ENCODE measurements at regions not wholly inside any gene's neighbourhood (a gene's known extent, or its start where the extent isn't known, plus 50 kb on each side); places are given as distances from the start of the nearest gene placed in this dataset.

DNA sequence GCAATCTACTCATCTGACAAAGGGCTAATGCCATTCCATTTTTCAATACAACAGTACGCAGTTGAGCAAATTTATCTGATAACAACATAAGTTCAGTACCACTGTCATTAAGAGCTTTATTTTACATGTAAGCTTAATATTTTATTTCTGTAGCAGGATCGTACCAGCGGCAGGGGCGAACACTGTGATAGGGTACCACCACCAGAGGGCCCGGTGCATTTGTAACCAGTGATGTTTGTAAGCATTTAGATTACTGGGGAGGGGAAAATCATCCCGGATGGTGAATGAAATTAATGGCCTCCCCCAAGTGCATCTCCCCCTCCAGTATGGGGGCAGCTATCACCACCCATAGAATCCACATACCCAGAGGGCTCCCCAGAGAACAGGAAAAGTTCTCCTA lies 179.0 kb downstream of the ADGRA3 start:
- no peaks in the 10 kb centered on the region for H3K27me3 ChIP-seq (replicated peaks; ENCODE audit: control insufficient read depth, insufficient read depth, low read length)
- no peak overlapping the region for H3K9ac ChIP-seq (ENCODE audit: low read length)
- no peaks in the 10 kb centered on the region for H3K4me1 ChIP-seq (ENCODE audit: control insufficient read depth, insufficient read depth, low read length)
- no peaks in the 10 kb centered on the region for H3K9me3 ChIP-seq (ENCODE audit: control insufficient read depth, low read length)
- no peak for DNase-seq (ENCODE audit: low read depth)
- no peaks in the 10 kb centered on the region for H3K36me3 ChIP-seq (ENCODE audit: control insufficient read depth, insufficient read depth, low read length, severe bottlenecking)
- H3K4me3 ChIP-seq (ENCODE audit: low read length): no peak overlapping the region

DNA sequence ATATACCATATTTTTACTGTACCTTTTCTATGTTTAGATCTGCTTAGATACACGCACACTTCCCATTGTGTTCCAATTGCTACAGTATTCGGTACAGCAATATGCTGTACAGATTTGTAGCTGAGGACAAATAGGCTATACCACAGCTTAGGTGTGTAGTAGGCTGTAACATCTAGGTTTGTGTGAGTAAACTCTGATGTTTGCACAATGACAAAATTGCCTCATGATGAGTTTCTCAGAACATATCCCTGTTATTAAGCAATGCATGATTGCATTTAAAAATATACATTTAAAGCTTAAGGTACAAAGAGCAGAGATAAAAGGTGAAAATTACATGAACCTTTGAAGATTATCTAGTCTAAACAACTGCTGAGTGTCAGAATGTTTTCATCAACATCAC lies 181.7 kb downstream of the ADGRA3 start:
- no peak for DNase-seq (ENCODE audit: low read depth)
- H3K9me3 ChIP-seq (ENCODE audit: control insufficient read depth, low read length): no peaks in the 10 kb centered on the region
- no peak overlapping the region for H3K4me3 ChIP-seq (ENCODE audit: low read length)
- no peaks in the 10 kb centered on the region for H3K27me3 ChIP-seq (replicated peaks; ENCODE audit: control insufficient read depth, insufficient read depth, low read length)
- H3K4me1 ChIP-seq (ENCODE audit: control insufficient read depth, insufficient read depth, low read length): no peaks in the 10 kb centered on the region
- no peaks in the 10 kb centered on the region for H3K36me3 ChIP-seq (ENCODE audit: control insufficient read depth, insufficient read depth, low read length, severe bottlenecking)
- no peak overlapping the region for H3K9ac ChIP-seq (ENCODE audit: low read length)

DNA sequence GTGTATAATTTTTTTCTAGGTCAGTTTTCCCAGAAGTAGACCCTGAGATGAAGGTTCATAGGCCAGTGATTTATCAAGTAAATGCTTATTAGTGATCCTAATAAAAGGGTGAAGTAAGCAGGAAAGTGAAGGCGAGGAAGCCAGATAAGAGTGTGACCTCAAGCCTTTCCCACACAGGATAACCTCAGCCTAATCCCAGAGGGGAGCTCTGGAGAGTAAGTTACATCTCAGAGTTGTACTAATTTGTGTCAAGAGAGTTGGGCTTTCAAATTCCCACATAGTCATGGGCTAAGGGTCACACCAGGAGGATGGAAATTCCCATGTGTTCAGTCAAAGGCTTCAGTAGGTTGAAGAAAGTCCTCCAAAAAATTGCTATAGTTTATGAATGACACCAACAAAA lies 191.4 kb downstream of the ADGRA3 start:
- DNase-seq (ENCODE audit: low read depth): no peak
- Histone ChIP-seq H3K4me1 (ENCODE audit: control insufficient read depth, insufficient read depth, low read length) (no peaks in the 10 kb centered on the region), H3K9ac (ENCODE audit: low read length) (no peak overlapping the region), H3K27me3 (replicated peaks; ENCODE audit: control insufficient read depth, insufficient read depth, low read length) (no peaks in the 10 kb centered on the region), H3K36me3 (ENCODE audit: control insufficient read depth, insufficient read depth, low read length, severe bottlenecking) (no peaks in the 10 kb centered on the region), H3K9me3 (ENCODE audit: control insufficient read depth, low read length) (no peaks in the 10 kb centered on the region), H3K4me3 (ENCODE audit: low read length) (no peak overlapping the region)

DNA sequence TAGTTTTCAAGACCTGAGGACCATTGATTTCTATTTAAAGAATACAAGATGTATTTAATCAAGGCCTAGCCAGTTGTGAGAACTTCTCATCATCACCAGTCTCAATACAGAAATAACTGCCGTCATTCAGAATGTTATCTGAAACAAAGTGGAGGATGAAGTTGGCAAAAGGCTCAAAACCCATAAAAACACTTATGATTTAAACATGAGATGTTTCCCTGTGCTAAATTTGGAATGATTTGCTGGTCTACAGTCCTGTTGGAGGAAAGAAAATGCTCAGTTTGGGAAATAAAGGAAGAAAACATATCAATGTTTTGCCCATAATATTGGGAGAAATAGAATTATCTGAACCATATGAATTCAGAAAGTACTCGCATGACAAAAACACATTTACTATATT lies 192.2 kb downstream of the ADGRA3 start:
- Histone ChIP-seq H3K9me3 (ENCODE audit: control insufficient read depth, low read length) (no peaks in the 10 kb centered on the region), H3K27me3 (replicated peaks; ENCODE audit: control insufficient read depth, insufficient read depth, low read length) (no peaks in the 10 kb centered on the region), H3K4me1 (ENCODE audit: control insufficient read depth, insufficient read depth, low read length) (no peaks in the 10 kb centered on the region), H3K9ac (ENCODE audit: low read length) (no peak overlapping the region), H3K36me3 (ENCODE audit: control insufficient read depth, insufficient read depth, low read length, severe bottlenecking) (no peaks in the 10 kb centered on the region), H3K4me3 (ENCODE audit: low read length) (no peak overlapping the region)
- no peak for DNase-seq (ENCODE audit: low read depth)

DNA sequence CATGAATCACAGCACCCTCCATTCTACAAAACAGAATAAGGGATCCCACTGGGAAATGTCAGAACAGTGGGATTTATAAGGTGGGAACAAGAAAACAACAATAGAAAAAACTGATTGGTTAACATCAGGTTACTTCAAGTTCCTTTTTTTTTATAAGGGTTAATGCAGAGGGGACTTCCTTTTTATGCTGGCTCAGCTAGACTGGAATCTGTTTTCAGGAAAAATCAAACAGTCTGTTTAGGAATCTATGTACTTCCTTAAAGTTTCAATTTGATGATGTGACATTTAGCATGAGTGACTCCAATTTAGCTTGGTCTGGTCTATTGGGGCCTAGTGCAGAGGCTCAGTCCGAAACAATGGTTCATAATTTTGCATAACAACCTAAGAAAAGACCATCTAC lies 192.9 kb downstream of the ADGRA3 start:
- Histone ChIP-seq H3K36me3 (ENCODE audit: control insufficient read depth, insufficient read depth, low read length, severe bottlenecking) (no peaks in the 10 kb centered on the region), H3K27me3 (replicated peaks; ENCODE audit: control insufficient read depth, insufficient read depth, low read length) (no peaks in the 10 kb centered on the region), H3K4me1 (ENCODE audit: control insufficient read depth, insufficient read depth, low read length) (no peaks in the 10 kb centered on the region), H3K4me3 (ENCODE audit: low read length) (no peak overlapping the region), H3K9me3 (ENCODE audit: control insufficient read depth, low read length) (no peaks in the 10 kb centered on the region), H3K9ac (ENCODE audit: low read length) (no peak overlapping the region)
- DNase-seq (ENCODE audit: low read depth): no peak

DNA sequence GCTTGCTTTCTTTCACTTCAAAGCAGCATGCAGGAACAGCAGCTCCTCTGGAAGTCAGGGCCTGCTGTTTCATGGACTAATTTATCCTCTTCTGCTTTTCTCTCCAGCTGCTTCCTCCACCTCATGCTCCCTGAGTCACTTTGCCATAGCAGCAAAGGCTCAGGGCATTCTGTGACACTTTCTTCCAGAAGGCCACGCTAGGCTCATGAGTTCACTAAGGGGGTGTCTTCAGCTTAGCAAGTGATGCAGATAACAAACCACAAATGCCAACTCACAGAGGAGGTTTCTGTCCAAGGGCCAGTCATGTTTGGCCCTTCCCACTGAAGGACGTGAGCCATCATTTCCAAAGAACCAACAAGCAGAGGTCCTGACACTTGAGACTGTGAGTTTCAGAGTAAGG lies 200.2 kb downstream of the ADGRA3 start:
- Histone ChIP-seq H3K9ac (ENCODE audit: low read length) (no peak overlapping the region), H3K4me3 (ENCODE audit: low read length) (no peak overlapping the region), H3K27me3 (replicated peaks; ENCODE audit: control insufficient read depth, insufficient read depth, low read length) (no peaks in the 10 kb centered on the region), H3K4me1 (ENCODE audit: control insufficient read depth, insufficient read depth, low read length) (no peaks in the 10 kb centered on the region), H3K9me3 (ENCODE audit: control insufficient read depth, low read length) (no peaks in the 10 kb centered on the region), H3K36me3 (ENCODE audit: control insufficient read depth, insufficient read depth, low read length, severe bottlenecking) (no peaks in the 10 kb centered on the region)
- no peak for DNase-seq (ENCODE audit: low read depth)

DNA sequence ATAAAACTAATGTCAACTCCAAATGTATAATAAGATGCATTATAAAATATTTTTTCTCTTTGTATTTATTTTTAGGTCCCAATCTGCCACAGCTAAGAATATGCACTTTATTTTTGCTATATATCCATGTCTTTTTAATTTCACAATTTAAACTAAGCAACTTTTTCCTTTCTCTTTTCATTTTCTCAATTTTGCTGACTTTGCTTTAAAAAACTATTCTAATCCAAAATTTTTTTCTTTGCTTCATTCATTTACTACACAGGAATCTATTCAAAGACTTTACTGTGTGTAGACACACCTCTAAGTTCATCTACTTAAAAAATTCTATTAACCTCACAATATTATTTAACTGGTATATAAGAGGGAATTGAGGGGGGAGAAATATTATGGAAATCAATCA lies 201.9 kb downstream of the ADGRA3 start:
- H3K9me3 ChIP-seq (ENCODE audit: control insufficient read depth, low read length): no peaks in the 10 kb centered on the region
- no peak overlapping the region for H3K4me3 ChIP-seq (ENCODE audit: low read length)
- DNase-seq (ENCODE audit: low read depth): no peak
- no peaks in the 10 kb centered on the region for H3K4me1 ChIP-seq (ENCODE audit: control insufficient read depth, insufficient read depth, low read length)
- H3K36me3 ChIP-seq (ENCODE audit: control insufficient read depth, insufficient read depth, low read length, severe bottlenecking): no peaks in the 10 kb centered on the region
- no peak overlapping the region for H3K9ac ChIP-seq (ENCODE audit: low read length)
- H3K27me3 ChIP-seq (replicated peaks; ENCODE audit: control insufficient read depth, insufficient read depth, low read length): no peaks in the 10 kb centered on the region

DNA sequence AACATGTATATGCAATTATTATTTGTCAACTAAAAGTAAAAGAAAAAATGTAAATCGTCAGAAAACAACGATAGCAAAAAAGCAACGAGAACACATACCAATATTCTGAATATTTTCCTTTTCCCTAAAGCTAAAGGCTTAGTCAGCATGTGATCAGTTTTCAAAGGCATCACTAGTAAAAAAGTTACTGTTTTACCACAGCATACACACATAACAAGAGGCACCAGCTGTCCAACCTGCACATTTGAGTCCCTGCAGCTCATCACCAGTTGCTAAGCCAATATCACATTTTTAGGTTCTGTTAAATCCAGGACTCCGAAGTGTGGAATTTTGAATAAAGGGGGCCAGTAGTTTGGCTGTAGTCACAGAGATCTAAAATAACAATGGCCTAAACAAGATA lies 203.8 kb downstream of the ADGRA3 start:
- H3K9me3 ChIP-seq (ENCODE audit: control insufficient read depth, low read length): no peaks in the 10 kb centered on the region
- no peaks in the 10 kb centered on the region for H3K36me3 ChIP-seq (ENCODE audit: control insufficient read depth, insufficient read depth, low read length, severe bottlenecking)
- DNase-seq (ENCODE audit: low read depth): no peak
- H3K4me3 ChIP-seq (ENCODE audit: low read length): no peak overlapping the region
- H3K4me1 ChIP-seq (ENCODE audit: control insufficient read depth, insufficient read depth, low read length): no peaks in the 10 kb centered on the region
- no peak overlapping the region for H3K9ac ChIP-seq (ENCODE audit: low read length)
- H3K27me3 ChIP-seq (replicated peaks; ENCODE audit: control insufficient read depth, insufficient read depth, low read length): no peaks in the 10 kb centered on the region

DNA sequence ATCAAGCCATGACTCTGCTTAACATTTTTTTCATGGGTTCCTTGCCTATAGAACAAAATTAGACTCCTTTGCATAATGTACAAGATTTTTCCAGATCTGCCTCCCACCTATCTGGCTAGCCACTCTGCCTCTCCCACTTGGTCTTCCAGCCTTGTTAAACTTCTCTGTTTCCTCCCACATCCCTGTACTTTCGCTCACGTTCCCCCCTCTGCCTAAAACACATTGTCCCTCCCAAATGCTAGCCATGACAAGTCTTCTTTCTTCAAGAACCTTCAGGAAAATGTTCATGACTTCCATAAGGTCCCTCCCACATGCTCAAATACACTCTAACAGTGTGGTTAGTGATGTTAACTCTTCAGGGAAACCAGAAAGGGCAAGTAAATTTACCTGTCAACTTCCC lies 214.6 kb downstream of the ADGRA3 start:
- H3K27me3 ChIP-seq (replicated peaks; ENCODE audit: control insufficient read depth, insufficient read depth, low read length): no peaks in the 10 kb centered on the region
- DNase-seq (ENCODE audit: low read depth): no peak
- H3K4me1 ChIP-seq (ENCODE audit: control insufficient read depth, insufficient read depth, low read length): no peaks in the 10 kb centered on the region
- no peak overlapping the region for H3K4me3 ChIP-seq (ENCODE audit: low read length)
- H3K9me3 ChIP-seq (ENCODE audit: control insufficient read depth, low read length): peaks cover 3% of the 10 kb centered on the region
- H3K36me3 ChIP-seq (ENCODE audit: control insufficient read depth, insufficient read depth, low read length, severe bottlenecking): no peaks in the 10 kb centered on the region
- H3K9ac ChIP-seq (ENCODE audit: low read length): no peak overlapping the region

DNA sequence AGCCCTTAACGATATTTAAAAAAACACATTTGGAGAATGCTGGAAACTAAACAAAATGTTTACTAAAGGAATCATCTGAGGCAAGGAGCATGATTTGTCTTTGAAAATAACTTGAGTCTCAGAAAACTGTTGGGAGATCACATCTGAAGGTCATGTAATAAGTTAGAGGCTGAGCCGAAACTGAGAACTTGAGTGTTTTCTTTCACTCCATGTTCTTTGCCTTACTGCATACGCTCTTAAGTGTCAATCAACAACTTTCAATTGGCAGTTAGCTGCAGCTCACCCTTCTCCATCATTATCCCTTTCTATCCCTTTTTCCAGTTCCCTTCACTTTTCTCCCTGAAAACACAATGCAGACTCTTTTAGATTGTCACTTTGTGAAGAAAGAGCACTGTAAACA lies 216.2 kb downstream of the ADGRA3 start:
- no peak for DNase-seq (ENCODE audit: low read depth)
- no peak overlapping the region for H3K9ac ChIP-seq (ENCODE audit: low read length)
- H3K36me3 ChIP-seq (ENCODE audit: control insufficient read depth, insufficient read depth, low read length, severe bottlenecking): no peaks in the 10 kb centered on the region
- no peaks in the 10 kb centered on the region for H3K27me3 ChIP-seq (replicated peaks; ENCODE audit: control insufficient read depth, insufficient read depth, low read length)
- H3K9me3 ChIP-seq (ENCODE audit: control insufficient read depth, low read length): peaks cover 1% of the 10 kb centered on the region
- no peak overlapping the region for H3K4me3 ChIP-seq (ENCODE audit: low read length)
- H3K4me1 ChIP-seq (ENCODE audit: control insufficient read depth, insufficient read depth, low read length): no peaks in the 10 kb centered on the region

DNA sequence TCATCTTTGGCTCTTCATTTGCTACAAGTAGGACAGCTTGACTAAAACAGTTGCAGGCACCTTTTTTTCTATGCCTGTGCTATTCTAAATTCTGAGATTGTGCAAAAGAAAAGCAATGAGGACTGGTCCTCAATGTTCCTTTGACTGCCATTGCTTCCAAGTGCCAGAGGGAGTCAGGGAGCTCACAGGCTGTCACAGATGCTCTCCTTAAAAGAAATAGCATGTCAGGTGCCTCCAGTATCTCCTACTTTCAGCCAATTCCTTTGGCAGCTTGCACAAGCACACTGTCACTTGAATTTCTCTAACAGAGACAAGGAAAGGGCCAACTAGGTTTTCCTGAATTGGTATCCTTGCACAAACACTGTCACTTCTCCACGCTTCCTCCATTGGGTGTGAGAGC lies 228.2 kb downstream of the ADGRA3 start:
- Histone ChIP-seq H3K36me3 (ENCODE audit: control insufficient read depth, insufficient read depth, low read length, severe bottlenecking) (no peaks in the 10 kb centered on the region), H3K9me3 (ENCODE audit: control insufficient read depth, low read length) (no peaks in the 10 kb centered on the region), H3K27me3 (replicated peaks; ENCODE audit: control insufficient read depth, insufficient read depth, low read length) (no peaks in the 10 kb centered on the region), H3K9ac (ENCODE audit: low read length) (no peak overlapping the region), H3K4me3 (ENCODE audit: low read length) (no peak overlapping the region), H3K4me1 (ENCODE audit: control insufficient read depth, insufficient read depth, low read length) (no peaks in the 10 kb centered on the region)
- no peak for DNase-seq (ENCODE audit: low read depth)

DNA sequence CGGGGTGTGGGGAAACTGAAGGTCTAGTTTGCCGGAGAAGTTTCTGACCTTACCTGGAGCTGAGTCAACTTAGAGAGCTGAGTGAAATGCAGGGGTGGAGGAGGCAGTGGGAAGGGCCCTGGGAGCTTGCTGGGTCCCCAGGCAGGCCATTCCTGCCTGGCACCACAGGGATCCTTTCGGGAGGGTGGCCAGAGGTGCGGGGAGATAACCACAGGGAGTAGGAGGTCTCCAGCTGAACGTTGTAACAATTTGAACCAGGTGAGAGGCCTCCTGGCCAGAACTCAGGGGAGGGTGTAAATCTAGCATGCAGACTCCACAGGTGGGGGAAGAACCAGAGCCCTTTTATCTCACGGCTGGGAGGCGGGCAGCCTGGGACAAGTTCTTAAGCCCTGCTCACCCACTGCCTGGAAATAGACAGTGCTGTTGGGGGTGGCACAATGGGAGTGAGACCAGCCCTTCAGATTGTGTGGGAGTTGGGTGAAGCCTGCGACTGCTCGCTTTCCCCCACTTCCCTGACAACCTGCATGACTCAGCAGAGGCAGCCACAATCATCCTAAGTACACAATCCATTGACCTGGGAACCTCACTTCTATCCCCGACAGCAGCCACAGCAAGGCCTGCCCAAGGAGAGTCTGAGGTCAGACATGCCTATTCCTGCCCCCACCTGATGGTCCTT lies 247.4 kb downstream of the ADGRA3 start:
- Histone ChIP-seq H3K36me3 (ENCODE audit: control insufficient read depth, insufficient read depth, low read length, severe bottlenecking) (no peaks in the 10 kb centered on the region), H3K4me1 (ENCODE audit: control insufficient read depth, insufficient read depth, low read length) (no peaks in the 10 kb centered on the region), H3K9me3 (ENCODE audit: control insufficient read depth, low read length) (no peaks in the 10 kb centered on the region), H3K9ac (ENCODE audit: low read length) (no peak overlapping the region), H3K4me3 (ENCODE audit: low read length) (no peak overlapping the region), H3K27me3 (replicated peaks; ENCODE audit: control insufficient read depth, insufficient read depth, low read length) (no peaks in the 10 kb centered on the region)
- no peak for DNase-seq (ENCODE audit: low read depth)

Measured in adipocyte (in vitro differentiated cells).